IPS-18c (cell line): ENCODE measurements at regions not wholly inside any gene's neighbourhood (a gene's known extent, or its start where the extent isn't known, plus 50 kb on each side); places are given as distances from the start of the nearest gene placed in this dataset.
"Not testable (repeated sequence)": the region's sequence is repeated elsewhere in the genome, so short reads cannot be mapped to it uniquely, and the experiment has no call there.

Source experiments
- H3K4me3 ChIP-seq: 2 replicates; pipeline ENCODE4 v1.7.0; 2013; ENCODE audit warnings: low read depth, mild to moderate bottlenecking, low read length, moderate library complexity; ENCODE audit not compliant: insufficient read depth
- H3K9me3 ChIP-seq: one replicate; pipeline ENCODE4 v1.6.1; 2013; ENCODE audit warnings: mild to moderate bottlenecking, low read length, moderate library complexity; ENCODE audit not compliant: control insufficient read depth, insufficient read depth

DNA sequence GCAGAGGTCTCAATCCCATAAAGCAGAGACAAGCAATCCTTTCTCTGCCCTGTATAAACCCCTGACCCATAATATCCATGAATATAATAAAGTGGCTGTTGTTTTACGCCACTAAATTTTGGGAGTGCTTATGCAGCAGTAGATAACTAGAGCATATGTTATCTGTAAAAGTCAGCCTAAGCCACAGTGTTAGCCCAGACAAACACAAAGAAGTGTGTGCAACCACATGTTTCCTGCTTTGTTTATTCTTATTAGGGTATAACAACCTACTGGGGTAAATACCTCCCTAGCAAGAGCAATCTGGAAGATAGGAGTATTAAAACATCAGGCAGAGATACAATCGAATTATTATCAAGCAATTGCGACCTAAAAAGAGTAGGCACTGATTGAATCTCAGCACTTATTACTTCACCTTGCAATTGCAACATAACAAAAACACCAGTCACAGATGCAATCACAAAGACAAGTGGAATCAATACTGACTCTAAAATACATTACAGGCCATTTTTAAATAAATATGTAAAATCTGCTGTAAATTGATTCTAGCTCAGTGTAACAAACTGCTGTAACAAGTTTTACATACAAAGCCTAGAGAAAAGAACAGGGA lies 94.6 kb upstream of the UBE2E2 start:
- no peak overlapping the region for H3K4me3 ChIP-seq
- no peaks in the 10 kb centered on the region for H3K9me3 ChIP-seq

- no peaks in the 10 kb centered on the region for H3K9me3 ChIP-seq
- H3K4me3 ChIP-seq, result no peak overlapping the region
Measured at GRCh38 chr3:23111286-23111685, 91.8 kb upstream of the UBE2E2 start.

DNA sequence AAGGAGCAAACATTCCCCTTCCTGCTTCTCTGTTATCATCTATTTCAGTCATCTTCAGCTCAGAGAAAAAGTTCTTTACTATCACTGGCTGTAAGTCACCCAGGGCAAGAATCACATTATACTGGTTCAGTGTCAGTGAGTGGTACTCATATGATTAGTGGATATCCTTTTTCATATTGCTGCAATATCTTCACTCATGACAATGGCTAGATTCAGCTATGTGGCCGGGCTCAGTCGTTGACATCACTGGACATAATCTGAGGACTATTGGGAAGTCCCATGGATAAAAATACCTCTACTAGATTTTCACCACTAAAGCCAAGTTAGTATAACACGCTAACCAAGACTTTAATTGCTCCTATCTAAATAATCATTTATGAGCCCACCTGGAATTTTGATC lies 91.3 kb upstream of the UBE2E2 start:
- Histone ChIP-seq H3K9me3 (no peaks in the 10 kb centered on the region), H3K4me3 (no peak overlapping the region)

GRCh38 chr3:23112491-23112890 lies 90.6 kb upstream of the UBE2E2 start:
- H3K4me3 ChIP-seq, result no peak overlapping the region

DNA sequence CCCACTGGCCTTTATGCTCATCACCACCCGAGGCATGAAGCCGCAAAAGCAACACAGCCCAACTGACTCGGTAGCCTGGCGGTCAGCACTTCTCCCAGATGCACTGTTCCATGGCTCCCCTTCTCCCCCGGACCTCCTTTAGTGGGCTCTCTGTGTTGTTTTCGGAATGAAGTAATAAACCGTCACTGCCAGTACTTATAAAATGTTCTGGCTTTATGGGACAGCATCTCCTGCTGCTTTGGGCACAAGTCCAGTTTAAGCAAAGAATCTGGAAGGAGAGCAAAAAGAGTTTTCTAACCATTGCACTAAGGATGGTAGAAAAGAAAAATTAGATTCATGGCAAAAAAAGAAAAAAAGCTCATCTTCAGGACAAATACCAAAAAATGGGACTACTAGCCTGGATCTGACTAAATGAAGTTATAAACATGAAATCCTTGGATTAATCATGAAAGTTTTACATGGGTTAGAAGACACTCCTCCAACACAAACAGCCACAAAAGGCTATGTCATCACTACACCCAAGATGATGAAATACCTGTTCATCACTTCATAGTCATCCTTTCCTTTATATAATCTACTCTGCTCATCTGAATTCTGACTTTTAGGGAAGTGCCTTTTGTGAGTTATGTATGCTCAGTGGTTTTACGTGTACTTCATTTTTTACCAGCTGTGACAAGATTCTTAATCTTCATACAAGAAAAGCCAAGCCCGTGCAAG lies 89.5 kb upstream of the UBE2E2 start:
- Histone ChIP-seq H3K4me3 (no peak overlapping the region), H3K9me3 (no peaks in the 10 kb centered on the region)

More at GRCh38 chr3:23112491-23112890, 90.6 kb upstream of the UBE2E2 start:
- no peaks in the 10 kb centered on the region for H3K9me3 ChIP-seq

GRCh38 chr3:23114432-23114831 lies 88.7 kb upstream of the UBE2E2 start:
- Histone ChIP-seq H3K9me3 (no peaks in the 10 kb centered on the region), H3K4me3 (no peak overlapping the region)

DNA sequence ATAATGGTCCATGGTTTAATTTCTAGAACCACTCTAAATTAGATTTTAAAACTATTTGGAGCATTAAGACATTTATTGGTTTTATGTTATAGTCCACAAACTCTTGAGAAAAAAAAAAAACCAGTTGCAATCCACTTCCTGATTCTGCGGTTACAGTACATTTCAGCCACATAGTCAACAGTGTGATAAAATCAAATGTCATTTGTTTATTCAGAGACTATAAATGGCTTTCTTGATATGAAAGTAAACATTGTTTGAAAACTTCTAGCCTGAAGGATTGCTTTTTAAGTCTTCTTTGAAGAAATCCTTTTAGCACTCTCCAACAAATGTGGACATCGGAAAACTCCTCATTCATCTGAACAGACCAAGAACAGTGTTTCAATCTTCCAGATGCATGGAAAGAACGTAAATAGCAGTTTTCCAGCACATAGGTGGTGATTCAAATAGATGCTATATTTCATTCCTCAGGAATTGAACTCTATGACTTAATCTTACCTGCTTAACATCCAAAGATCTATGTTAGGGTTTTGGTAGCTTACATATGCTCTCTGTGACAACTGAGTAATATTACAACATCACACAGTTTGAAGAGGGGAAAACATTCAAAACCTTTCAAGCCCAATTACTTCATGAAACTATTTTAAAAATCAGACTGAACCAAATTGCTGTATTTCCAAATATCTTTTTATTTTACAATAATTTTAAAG lies 87.8 kb upstream of the UBE2E2 start:
- Histone ChIP-seq H3K4me3 (no peak overlapping the region), H3K9me3 (no peaks in the 10 kb centered on the region)

- Histone ChIP-seq H3K9me3 (no peaks in the 10 kb centered on the region), H3K4me3 (no peak overlapping the region)
Measured at GRCh38 chr3:23116081-23116837, 86.9 kb upstream of the UBE2E2 start.

DNA sequence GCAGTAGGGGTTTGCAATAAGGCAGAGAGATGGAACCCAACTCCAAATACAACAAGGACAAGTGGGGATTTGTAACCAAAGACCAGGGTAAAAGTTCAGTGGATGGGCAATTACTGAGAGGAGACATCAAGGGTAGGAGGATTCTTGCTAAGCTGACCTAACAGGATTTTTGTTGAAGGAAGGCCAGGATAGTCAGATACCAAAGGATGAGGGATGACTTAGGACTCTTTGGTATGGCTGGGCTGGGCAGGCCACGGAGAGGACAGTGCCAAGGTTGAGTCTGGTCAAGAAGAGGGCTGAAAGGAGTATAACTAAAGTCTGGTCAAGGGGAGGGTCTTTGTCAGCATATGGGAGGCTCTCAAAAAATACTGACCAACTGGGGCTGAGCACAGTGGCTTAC lies 85.3 kb upstream of the UBE2E2 start:
- Histone ChIP-seq H3K4me3 (no peak overlapping the region), H3K9me3 (no peaks in the 10 kb centered on the region)

DNA sequence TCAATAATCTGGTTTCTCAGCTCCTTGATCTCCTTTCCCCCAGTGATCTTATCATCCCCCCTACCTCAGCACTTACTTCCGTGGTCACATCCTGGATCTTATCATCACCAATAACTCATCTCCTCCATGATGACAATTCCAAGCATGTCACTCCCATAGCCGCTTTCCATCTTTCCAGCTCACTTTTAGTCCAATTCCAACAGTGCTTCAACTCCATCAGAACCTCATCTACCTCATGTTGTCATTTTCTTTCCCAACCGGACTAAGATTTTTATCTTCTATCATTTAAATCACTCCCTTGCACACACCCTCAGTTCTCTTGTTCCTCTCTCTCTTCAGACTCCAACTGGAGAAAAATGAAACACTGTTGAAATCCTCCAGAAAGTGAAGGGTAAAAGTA lies 75.9 kb upstream of the UBE2E2 start:
- no peaks in the 10 kb centered on the region for H3K9me3 ChIP-seq
- H3K4me3 ChIP-seq, result no peak overlapping the region

GRCh38 chr3:23128655-23129054 lies 74.5 kb upstream of the UBE2E2 start:
- Histone ChIP-seq H3K9me3 (no peaks in the 10 kb centered on the region), H3K4me3 (no peak overlapping the region)

DNA sequence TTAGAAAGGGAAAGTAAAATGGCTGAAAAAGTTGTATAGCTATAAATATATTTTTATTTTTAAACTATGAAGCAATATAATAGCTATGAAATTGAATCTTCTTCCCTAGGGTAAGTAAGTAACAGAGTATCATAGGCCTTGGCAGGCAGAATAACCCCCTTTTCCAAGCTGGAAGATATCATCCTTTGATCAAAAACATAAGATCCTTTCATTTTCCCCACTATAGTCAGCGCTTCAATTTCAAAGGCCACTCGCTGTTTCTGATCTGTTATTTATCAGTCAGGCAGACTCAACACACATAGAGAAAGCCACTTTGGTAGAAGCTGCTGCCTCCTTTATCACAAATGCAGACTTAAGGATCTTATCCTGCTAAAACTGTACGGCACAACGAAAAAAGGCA lies 74.0 kb upstream of the UBE2E2 start:
- Histone ChIP-seq H3K9me3 (no peaks in the 10 kb centered on the region), H3K4me3 (no peak overlapping the region)

- H3K9me3 ChIP-seq, result no peaks in the 10 kb centered on the region
- no peak overlapping the region for H3K4me3 ChIP-seq
Measured at GRCh38 chr3:23129817-23130216, 73.3 kb upstream of the UBE2E2 start.

GRCh38 chr3:23130406-23130805 lies 72.7 kb upstream of the UBE2E2 start:
- Histone ChIP-seq H3K4me3 (no peak overlapping the region), H3K9me3 (no peaks in the 10 kb centered on the region)

DNA sequence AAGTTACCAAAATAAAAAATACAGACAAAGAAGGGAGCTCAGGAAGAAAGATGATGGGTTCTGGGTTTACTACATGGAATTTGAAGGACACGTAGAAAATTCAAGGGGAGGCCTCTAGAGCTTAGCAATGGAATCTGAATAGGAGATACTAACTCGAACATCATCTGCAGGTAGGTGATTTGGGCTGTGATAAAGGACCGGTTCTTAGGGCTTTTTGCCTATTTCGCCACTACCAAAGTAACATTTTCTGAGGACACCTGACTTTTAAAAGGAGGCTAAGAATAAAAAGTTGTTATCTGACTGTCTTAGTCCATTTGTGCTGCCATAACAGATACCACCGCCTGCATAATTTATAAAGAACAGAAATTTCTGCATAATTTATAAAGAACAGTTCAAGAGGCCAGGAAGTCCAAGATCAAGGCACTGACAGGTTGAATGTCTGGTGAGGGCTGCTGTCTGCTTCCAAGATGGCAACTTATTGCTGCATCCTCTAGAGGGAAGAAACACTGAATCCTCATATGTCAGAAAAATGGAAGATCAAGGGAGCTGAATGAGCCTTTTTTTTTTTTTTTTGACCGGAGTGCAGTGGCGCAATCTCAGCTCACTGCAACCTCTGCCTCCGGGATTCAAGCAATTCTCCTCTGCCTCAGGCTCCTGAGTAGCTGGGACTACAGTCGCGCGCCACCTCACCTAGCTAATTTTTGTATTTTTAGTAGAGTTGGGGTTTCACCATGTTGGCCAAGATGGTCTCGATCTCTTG lies 67.9 kb upstream of the UBE2E2 start:
- Histone ChIP-seq H3K9me3 (no peaks in the 10 kb centered on the region), H3K4me3 (no peak overlapping the region)

DNA sequence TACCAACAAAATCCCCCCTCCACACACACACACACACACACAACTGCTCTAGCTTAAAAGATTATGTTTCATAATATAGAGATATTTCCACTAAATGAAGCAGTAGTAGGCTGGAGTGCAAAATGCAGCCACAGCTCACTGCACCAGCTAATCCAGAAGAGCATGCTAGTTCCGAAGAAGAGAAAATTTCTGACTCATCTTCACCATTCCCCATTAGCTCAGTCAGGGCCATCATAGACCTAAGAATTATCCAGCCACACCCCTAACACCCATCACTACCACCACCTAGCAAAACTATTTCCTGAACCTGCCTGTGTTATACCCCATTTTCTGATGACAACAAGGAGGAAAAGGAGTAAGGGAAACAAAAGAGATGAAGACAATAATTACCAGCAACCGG lies 67.1 kb upstream of the UBE2E2 start:
- H3K4me3 ChIP-seq, result no peak overlapping the region
- no peaks in the 10 kb centered on the region for H3K9me3 ChIP-seq

GRCh38 chr3:23144051-23144450 lies 59.1 kb upstream of the UBE2E2 start:
- H3K4me3 ChIP-seq, H3K9me3 ChIP-seq: not testable (repeated sequence)
